ENCODE measurements at regions not wholly inside any gene's neighbourhood (a gene's known extent, or its start where the extent isn't known, plus 50 kb on each side); places are given as distances from the start of the nearest gene placed in this dataset.

DNA sequence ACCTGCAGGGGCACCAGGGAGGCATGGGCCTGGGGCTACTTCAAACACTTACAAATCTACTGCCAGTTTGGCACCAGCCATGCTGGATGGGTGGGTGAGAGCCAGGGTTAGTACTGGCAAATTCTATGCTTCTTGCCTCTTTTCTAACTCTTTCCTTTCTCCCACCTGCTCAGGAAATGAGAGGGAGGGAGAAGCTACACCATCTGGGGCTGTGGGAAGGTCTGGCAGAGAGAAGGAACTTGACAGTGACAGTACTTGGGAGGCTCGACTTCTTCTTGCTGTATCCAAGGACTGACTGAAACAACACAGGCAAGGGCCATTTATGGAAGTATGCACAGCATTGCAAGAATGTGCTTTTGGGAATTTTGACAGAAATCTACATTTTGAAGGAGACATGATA lies 149.6 kb upstream of the DYRK2 start:
- no peak for TF ChIP-seq CTCF (IDR thresholded peaks at IDR 0.05; ENCODE audit: insufficient read depth, low read length, poor library complexity, severe bottlenecking)
- TF ChIP-seq EZH2phosphoT487 (conservative IDR thresholded peaks at IDR 0.05; ENCODE audit: low read length): no peak
